Liver (tissue), 9 donors: ENCODE measurements at regions not wholly inside any gene's neighbourhood (a gene's known extent, or its start where the extent isn't known, plus 50 kb on each side); places are given as distances from the start of the nearest gene placed in this dataset. TPM values are rescaled to one million over a fixed set of nuclear protein-coding genes. Genes with fewer than 3 reads are reported as not detected.
A peak's percentile ranks its signal among the peaks of the same experiment; 100 is the strongest.

Experiments
- DNase-seq: peaks from one replicate; pipeline ENCODE4 v3.0.0-alpha.2; 2017; ENCODE audit warnings: low spot score
- H3K27ac ChIP-seq, 2 donors: one replicate each; pipeline ENCODE4 v1.7.0; 2013; ENCODE audit warnings: inconsistent platforms in 2 of 2, low read length in 2 of 2, control low read depth in 1 of 2, low read depth in 1 of 2, mild to moderate bottlenecking in 1 of 2
- H3K27me3 ChIP-seq, 4 donors: one replicate each; pipeline versions ENCODE4 v1.6.1 to v1.7.0; 2013; ENCODE audit warnings: low read length in 3 of 4, inconsistent platforms in 1 of 4, mild to moderate bottlenecking in 1 of 4, moderate library complexity in 1 of 4; ENCODE audit not compliant: control insufficient read depth in 4 of 4, insufficient read depth in 4 of 4
- H3K36me3 ChIP-seq, 4 donors: one replicate each; pipeline versions ENCODE4 v1.6.1 to v1.7.0; 2013; ENCODE audit warnings: low read length in 3 of 4, mild to moderate bottlenecking in 3 of 4, low read depth in 1 of 4, moderate library complexity in 1 of 4; ENCODE audit not compliant: control insufficient read depth in 4 of 4, insufficient read depth in 3 of 4
- H3K4me1 ChIP-seq, 4 donors: one replicate each; pipeline versions ENCODE4 v1.6.1 to v1.7.0; 2013; ENCODE audit warnings: low read length in 3 of 4, mild to moderate bottlenecking in 3 of 4, moderate library complexity in 1 of 4; ENCODE audit not compliant: control insufficient read depth in 4 of 4, insufficient read depth in 4 of 4
- H3K4me3 ChIP-seq, 3 donors: one replicate each; pipeline versions ENCODE4 v1.6.1 to v1.7.0; 2013; ENCODE audit warnings: low read length in 3 of 3, control low read depth in 1 of 3, low read depth in 1 of 3, mild to moderate bottlenecking in 1 of 3
- H3K9ac ChIP-seq, 2 donors: one replicate each; pipeline ENCODE4 v1.7.0; 2013; ENCODE audit warnings: low read length in 2 of 2, mild to moderate bottlenecking in 2 of 2, moderate library complexity in 2 of 2, control low read depth in 1 of 2, low read depth in 1 of 2
- H3K9me3 ChIP-seq, 4 donors: one replicate each; pipeline versions ENCODE4 v1.6.1 to v1.7.0; 2013; ENCODE audit warnings: low read length in 3 of 4; ENCODE audit not compliant: control insufficient read depth in 4 of 4
- FOXA1 ChIP-seq: IDR thresholded peaks from 2 replicates; pipeline ENCODE4 v1.6.1; 2016; ENCODE audit warnings: antibody characterized with exemption
- HNF4A ChIP-seq, 2 donors: conservative IDR thresholded peaks; 2 replicates each; pipeline ENCODE4 v1.6.1; 2016; ENCODE audit warnings: antibody characterized with exemption in 2 of 2, mild to moderate bottlenecking in 2 of 2
- NR2F2 ChIP-seq: IDR thresholded peaks from 2 replicates; pipeline ENCODE4 v1.6.1; 2016; ENCODE audit warnings: antibody characterized with exemption
- RAD21 ChIP-seq, 2 donors: IDR thresholded peaks; 2 replicates each; pipeline ENCODE4 v1.6.1; 2016; ENCODE audit warnings: antibody characterized with exemption in 2 of 2, mild to moderate bottlenecking in 2 of 2
- RXRA ChIP-seq, 2 donors: IDR thresholded peaks; 2 replicates each; pipeline ENCODE4 v1.6.1; 2017 to 2018; ENCODE audit warnings: antibody characterized with exemption in 2 of 2, mild to moderate bottlenecking in 1 of 2
- TAF1 ChIP-seq: conservative IDR thresholded peaks from 2 replicates; pipeline ENCODE4 v1.6.1; 2016; ENCODE audit warnings: antibody characterized with exemption, mild to moderate bottlenecking
- WGBS: extraction: QIAGEN DNeasy Blood & Tissue Kit; methylation state at CpG from one replicate; pipeline ENCODE4 v1.1.7; 2013; 5-methylcytosine and 5-hydroxymethylcytosine counted together
- small RNA-seq: library from RNA; depleted of rRNA; stranded (forward); fragments of <200 nt; gene quantifications from one replicate; pipeline ENCODE3, GENCODE V24; 2014
- TF ChIP-seq, protein P1 (sequence below): fragments of 150-350 bp; IDR thresholded peaks from 2 replicates; pipeline ENCODE4 v1.5.1; 2017; ENCODE audit warnings: improper control_type of control experiment, low read depth, low read length; ENCODE audit not compliant: missing input control
- donor health status: healthy.
- donor health status: healthy.
- donor health status: healthy.
- donor health status: healthy.
- donor health status: healthy.

DNA sequence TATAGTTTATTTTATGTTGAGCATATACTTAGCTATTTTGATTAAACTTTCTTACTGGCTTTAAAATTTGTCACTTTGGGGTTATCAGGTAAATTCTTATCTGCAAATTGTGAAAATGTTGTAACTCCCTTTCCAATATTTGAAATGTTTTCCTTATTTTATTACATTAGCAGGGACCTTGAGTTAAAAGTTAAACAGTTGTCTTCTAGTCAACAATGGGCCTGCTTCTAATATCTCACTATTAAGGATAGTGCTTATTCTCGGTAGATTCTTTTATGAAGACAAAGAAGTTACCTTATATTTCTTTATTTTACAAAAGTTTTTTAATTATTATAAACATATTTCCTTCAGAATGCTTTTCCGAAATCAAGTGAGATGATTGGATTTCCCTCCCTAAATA, 53.7 kb upstream of the AHR start:
- H3K9me3 ChIP-seq: no peaks in the 10 kb centered on the region
- H3K27me3 ChIP-seq: peaks cover 0 to 3% (median 0%) of the 10 kb centered on the region in 4 donors
- no peak for DNase-seq
- H3K27ac ChIP-seq: no peak overlapping the region
- H3K36me3 ChIP-seq: no peaks in the 10 kb centered on the region
- TF ChIP-seq HNF4A (conservative IDR thresholded peaks at IDR 0.05): peak in 1 of 2 donors; percentile 28
- no peak for TF ChIP-seq TAF1
- peak in 1 of 2 donors; percentile 36 for TF ChIP-seq RXRA (IDR thresholded peaks at IDR 0.05)
- WGBS: 84% methylated on average over 2 of the region's 2 CpGs
- no peak overlapping the region for H3K9ac ChIP-seq
- H3K4me1 ChIP-seq: peaks cover 5 to 14% (median 11%) of the 10 kb centered on the region in 4 donors
- H3K4me3 ChIP-seq: no peak overlapping the region

DNA sequence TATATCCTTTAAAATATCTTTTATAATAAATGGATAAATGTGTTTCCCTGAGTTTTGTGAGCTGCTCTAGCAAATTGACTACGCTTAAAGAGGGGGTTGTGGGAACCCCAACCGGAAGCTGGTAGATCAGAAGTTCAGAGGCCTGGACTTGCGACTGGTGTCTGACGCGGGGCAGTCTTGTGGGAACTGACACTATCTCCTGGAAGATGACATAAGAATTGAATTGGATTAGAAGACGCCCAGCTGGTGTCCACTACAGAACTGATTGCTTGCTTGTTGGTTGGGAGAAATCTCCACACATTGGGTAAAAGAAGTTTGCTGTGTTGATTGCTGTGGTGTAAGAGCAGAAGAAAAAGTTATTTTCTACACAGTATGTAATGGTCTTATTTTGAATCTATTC, 51.1 kb upstream of the AHR start:
- Histone ChIP-seq H3K9me3 (no peaks in the 10 kb centered on the region), H3K4me1 (peaks cover 3 to 8% (median 6%) of the 10 kb centered on the region in 4 donors), H3K4me3 (no peak overlapping the region), H3K9ac (no peak overlapping the region), H3K36me3 (no peaks in the 10 kb centered on the region), H3K27me3 (peaks cover 0 to 3% (median 0%) of the 10 kb centered on the region in 4 donors), H3K27ac (no peak overlapping the region)
- WGBS: 94% methylated on average over 6 of the region's 6 CpGs
- no peak for DNase-seq
- TF ChIP-seq, protein P1, sequence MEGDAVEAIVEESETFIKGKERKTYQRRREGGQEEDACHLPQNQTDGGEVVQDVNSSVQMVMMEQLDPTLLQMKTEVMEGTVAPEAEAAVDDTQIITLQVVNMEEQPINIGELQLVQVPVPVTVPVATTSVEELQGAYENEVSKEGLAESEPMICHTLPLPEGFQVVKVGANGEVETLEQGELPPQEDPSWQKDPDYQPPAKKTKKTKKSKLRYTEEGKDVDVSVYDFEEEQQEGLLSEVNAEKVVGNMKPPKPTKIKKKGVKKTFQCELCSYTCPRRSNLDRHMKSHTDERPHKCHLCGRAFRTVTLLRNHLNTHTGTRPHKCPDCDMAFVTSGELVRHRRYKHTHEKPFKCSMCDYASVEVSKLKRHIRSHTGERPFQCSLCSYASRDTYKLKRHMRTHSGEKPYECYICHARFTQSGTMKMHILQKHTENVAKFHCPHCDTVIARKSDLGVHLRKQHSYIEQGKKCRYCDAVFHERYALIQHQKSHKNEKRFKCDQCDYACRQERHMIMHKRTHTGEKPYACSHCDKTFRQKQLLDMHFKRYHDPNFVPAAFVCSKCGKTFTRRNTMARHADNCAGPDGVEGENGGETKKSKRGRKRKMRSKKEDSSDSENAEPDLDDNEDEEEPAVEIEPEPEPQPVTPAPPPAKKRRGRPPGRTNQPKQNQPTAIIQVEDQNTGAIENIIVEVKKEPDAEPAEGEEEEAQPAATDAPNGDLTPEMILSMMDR: no peak
- peak; percentile 46 for TF ChIP-seq NR2F2

- no peak overlapping the region for H3K27ac ChIP-seq
- TF ChIP-seq FOXA1: no peak
- TF ChIP-seq HNF4A (conservative IDR thresholded peaks at IDR 0.05): peak; percentile 14 to 28
- peak in 1 of 2 donors; percentile 33 for TF ChIP-seq RXRA (IDR thresholded peaks at IDR 0.05)
- TF ChIP-seq RAD21 (IDR thresholded peaks at IDR 0.05): no peak
- TF ChIP-seq TAF1: no peak
- no peak for TF ChIP-seq NR2F2
- no peaks in the 10 kb centered on the region for H3K36me3 ChIP-seq
- H3K9me3 ChIP-seq: no peaks in the 10 kb centered on the region
- WGBS: 39% methylated on average over 2 of the region's 2 CpGs
- H3K4me1 ChIP-seq: peaks cover 3 to 8% (median 6%) of the 10 kb centered on the region in 4 donors
- peak overlapping the region in 1 of 2 donors; percentile 12 for H3K9ac ChIP-seq
- H3K4me3 ChIP-seq: no peak overlapping the region
- no peaks in the 10 kb centered on the region for H3K27me3 ChIP-seq
- DNase-seq: no peak
Observed at GRCh38 chr7:17248527-17248926, 49.9 kb upstream of the AHR start.

Small RNAs in the stretch of these regions (small RNA-seq; reads per million reads assigned to genes)
- not detected for gene RF00017
